ENCODE measurements at regions not wholly inside any gene's neighbourhood (a gene's known extent, or its start where the extent isn't known, plus 50 kb on each side); places are given as distances from the start of the nearest gene placed in this dataset.

- no peak for ATAC-seq
Measured at GRCh38 chr3:164488893-164489292, 589.4 kb downstream of the SI start.

GRCh38 chr3:164486150-164486549 lies 592.1 kb downstream of the SI start:
- intact Hi-C loops (cut with DNase I) = no loop called here
- DNase-seq (ENCODE audit: low spot score) (no peak), ATAC-seq (peak; percentile 82)

More at GRCh38 chr3:164488893-164489292, 589.4 kb downstream of the SI start:
- DNase-seq (ENCODE audit: low spot score) = no peak
- intact Hi-C loops (cut with DNase I) = no loop called here

GRCh38 chr3:164479978-164480377 lies 598.3 kb downstream of the SI start:
- DNase-seq (ENCODE audit: low spot score) (no peak), ATAC-seq (no peak)
- intact Hi-C loops (cut with DNase I) = no loop called here

GRCh38 chr3:164479406-164479805 lies 598.9 kb downstream of the SI start:
- intact Hi-C loops (cut with DNase I) = no loop called here
- no peak for DNase-seq (ENCODE audit: low spot score)
- no peak for ATAC-seq

GRCh38 chr3:164478323-164478722 lies 600.0 kb downstream of the SI start:
- DNase-seq (ENCODE audit: low spot score) (no peak), ATAC-seq (no peak)
- intact Hi-C loops (cut with DNase I) = no loop called here

- intact Hi-C loops (cut with DNase I) = no loop called here
- DNase-seq (ENCODE audit: low spot score) (no peak), ATAC-seq (no peak)
Measured at GRCh38 chr3:164477403-164477802, 600.9 kb downstream of the SI start.

- DNase-seq (ENCODE audit: low spot score) (no peak), ATAC-seq (no peak)
- intact Hi-C loops (cut with DNase I) = no loop called here
Measured at GRCh38 chr3:164476631-164477030, 601.7 kb downstream of the SI start.

GRCh38 chr3:164470471-164470870 lies 607.8 kb downstream of the SI start:
- ATAC-seq (no peak), DNase-seq (ENCODE audit: low spot score) (no peak)
- intact Hi-C loops (cut with DNase I) = no loop called here

GRCh38 chr3:164468055-164468454 lies 610.2 kb downstream of the SI start:
- DNase-seq (ENCODE audit: low spot score) = no peak
- intact Hi-C loops (cut with DNase I) = no loop called here
- no peak for ATAC-seq

- no peak for DNase-seq (ENCODE audit: low spot score)
- intact Hi-C loops (cut with DNase I) = no loop called here
Measured at GRCh38 chr3:164467007-164467406, 611.3 kb downstream of the SI start.

GRCh38 chr3:164465172-164465571 lies 613.1 kb downstream of the SI start:
- DNase-seq (ENCODE audit: low spot score) = no peak
- ATAC-seq = no peak
- intact Hi-C loops (cut with DNase I) = no loop called here

More at GRCh38 chr3:164467007-164467406, 611.3 kb downstream of the SI start:
- no peak for ATAC-seq

- peak; percentile 36 for ATAC-seq
- DNase-seq (ENCODE audit: low spot score) = no peak
- intact Hi-C loops (cut with DNase I) = no loop called here
Measured at GRCh38 chr3:164460851-164461250, 617.4 kb downstream of the SI start.

GRCh38 chr3:164459521-164460151 lies 618.7 kb downstream of the SI start:
- intact Hi-C loops (cut with DNase I) = no loop called here
- DNase-seq (ENCODE audit: low spot score) (no peak), ATAC-seq (no peak)

- intact Hi-C loops (cut with DNase I) = no loop called here
- DNase-seq (ENCODE audit: low spot score) = no peak
- ATAC-seq = no peak
Measured at GRCh38 chr3:164458986-164459385, 619.3 kb downstream of the SI start.

- no peak for ATAC-seq
- intact Hi-C loops (cut with DNase I) = no loop called here
- no peak for DNase-seq (ENCODE audit: low spot score)
Measured at GRCh38 chr3:164453714-164454113, 624.6 kb downstream of the SI start.

GRCh38 chr3:164452707-164453106 lies 625.6 kb downstream of the SI start:
- ATAC-seq (peak; percentile 33), DNase-seq (ENCODE audit: low spot score) (no peak)
- intact Hi-C loops (cut with DNase I) = no loop called here

- intact Hi-C loops (cut with DNase I) = no loop called here
- DNase-seq (ENCODE audit: low spot score) = no peak
Measured at GRCh38 chr3:164451072-164451910, 627.0 kb downstream of the SI start.

GRCh38 chr3:164450276-164450905 lies 627.9 kb downstream of the SI start:
- intact Hi-C loops (cut with DNase I) = no loop called here

More at GRCh38 chr3:164451072-164451910, 627.0 kb downstream of the SI start:
- ATAC-seq = peak; percentile 88

GRCh38 chr3:164419220-164419619 lies 659.1 kb downstream of the SI start:
- DNase-seq (ENCODE audit: low spot score) (no peak), ATAC-seq (no peak)
- intact Hi-C loops (cut with DNase I) = no loop called here

More at GRCh38 chr3:164450276-164450905, 627.9 kb downstream of the SI start:
- peak; percentile 77 for ATAC-seq
- no peak for DNase-seq (ENCODE audit: low spot score)

- ATAC-seq (no peak), DNase-seq (ENCODE audit: low spot score) (no peak)
- intact Hi-C loops (cut with DNase I) = no loop called here
Measured at GRCh38 chr3:164418414-164418813, 659.9 kb downstream of the SI start.

Data from sciatic nerve (tissue), 2 donors.